ENCODE measurements at regions not wholly inside any gene's neighbourhood (a gene's known extent, or its start where the extent isn't known, plus 50 kb on each side); places are given as distances from the start of the nearest gene placed in this dataset.

DNA sequence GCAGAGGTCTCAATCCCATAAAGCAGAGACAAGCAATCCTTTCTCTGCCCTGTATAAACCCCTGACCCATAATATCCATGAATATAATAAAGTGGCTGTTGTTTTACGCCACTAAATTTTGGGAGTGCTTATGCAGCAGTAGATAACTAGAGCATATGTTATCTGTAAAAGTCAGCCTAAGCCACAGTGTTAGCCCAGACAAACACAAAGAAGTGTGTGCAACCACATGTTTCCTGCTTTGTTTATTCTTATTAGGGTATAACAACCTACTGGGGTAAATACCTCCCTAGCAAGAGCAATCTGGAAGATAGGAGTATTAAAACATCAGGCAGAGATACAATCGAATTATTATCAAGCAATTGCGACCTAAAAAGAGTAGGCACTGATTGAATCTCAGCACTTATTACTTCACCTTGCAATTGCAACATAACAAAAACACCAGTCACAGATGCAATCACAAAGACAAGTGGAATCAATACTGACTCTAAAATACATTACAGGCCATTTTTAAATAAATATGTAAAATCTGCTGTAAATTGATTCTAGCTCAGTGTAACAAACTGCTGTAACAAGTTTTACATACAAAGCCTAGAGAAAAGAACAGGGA lies 94.6 kb upstream of the UBE2E2 start:
- WGBS (ENCODE audit: insufficient coverage), result 100% methylated on average over 2 of the region's 3 CpGs
- H3K27me3 ChIP-seq (ENCODE audit: control insufficient read depth, insufficient read depth, low read length), result no peaks in the 10 kb centered on the region
- peak in 1 of 6 donors; percentile 38 for DNase-seq (ENCODE audit: low read depth in 4 of 6, low spot score in 6 of 6)

DNA sequence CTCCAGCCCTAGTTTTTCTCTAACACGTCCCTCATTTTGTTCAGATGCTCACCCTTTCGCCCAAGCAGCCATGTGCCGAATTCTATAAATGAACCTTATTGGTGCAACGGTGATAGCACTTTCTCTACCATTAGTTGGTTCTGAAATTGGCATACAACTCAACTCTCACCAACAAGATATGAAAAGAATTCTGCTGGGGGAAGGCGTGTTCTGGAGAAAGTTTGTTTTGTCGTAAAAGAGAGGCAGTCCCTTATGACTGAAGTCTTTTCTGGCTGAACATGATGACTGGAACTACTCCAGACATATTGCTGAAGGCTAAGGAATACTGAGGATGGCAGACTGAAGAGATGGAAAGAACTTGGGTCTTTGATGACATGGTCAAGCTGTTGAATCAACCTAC lies 91.8 kb upstream of the UBE2E2 start:
- Histone ChIP-seq H3K4me1 (ENCODE audit: control insufficient read depth, insufficient read depth, low read length) (peaks cover 3% of the 10 kb centered on the region), H3K36me3 (ENCODE audit: control insufficient read depth, insufficient read depth, low read length) (no peaks in the 10 kb centered on the region), H3K27ac (ENCODE audit: low read depth, low read length) (no peak overlapping the region), H3K27me3 (ENCODE audit: control insufficient read depth, insufficient read depth, low read length) (no peaks in the 10 kb centered on the region), H3K4me3 (ENCODE audit: low read depth, low read length) (no peak overlapping the region), H3K9me3 (ENCODE audit: control insufficient read depth, insufficient read depth, low read length) (no peaks in the 10 kb centered on the region)
- DNase-seq (ENCODE audit: low read depth in 4 of 6, low spot score in 6 of 6), result no peak
- 100% methylated on average over 1 of the region's 6 CpGs for WGBS (ENCODE audit: insufficient coverage)

More for the DNA sequence above, 94.6 kb upstream of the UBE2E2 start:
- Histone ChIP-seq H3K4me3 (ENCODE audit: low read depth, low read length) (no peak overlapping the region), H3K4me1 (ENCODE audit: control insufficient read depth, insufficient read depth, low read length) (peaks cover 3% of the 10 kb centered on the region), H3K36me3 (ENCODE audit: control insufficient read depth, insufficient read depth, low read length) (no peaks in the 10 kb centered on the region), H3K27ac (ENCODE audit: low read depth, low read length) (no peak overlapping the region), H3K9me3 (ENCODE audit: control insufficient read depth, insufficient read depth, low read length) (no peaks in the 10 kb centered on the region)

DNA sequence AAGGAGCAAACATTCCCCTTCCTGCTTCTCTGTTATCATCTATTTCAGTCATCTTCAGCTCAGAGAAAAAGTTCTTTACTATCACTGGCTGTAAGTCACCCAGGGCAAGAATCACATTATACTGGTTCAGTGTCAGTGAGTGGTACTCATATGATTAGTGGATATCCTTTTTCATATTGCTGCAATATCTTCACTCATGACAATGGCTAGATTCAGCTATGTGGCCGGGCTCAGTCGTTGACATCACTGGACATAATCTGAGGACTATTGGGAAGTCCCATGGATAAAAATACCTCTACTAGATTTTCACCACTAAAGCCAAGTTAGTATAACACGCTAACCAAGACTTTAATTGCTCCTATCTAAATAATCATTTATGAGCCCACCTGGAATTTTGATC lies 91.3 kb upstream of the UBE2E2 start:
- Histone ChIP-seq H3K27ac (ENCODE audit: low read depth, low read length) (no peak overlapping the region), H3K4me3 (ENCODE audit: low read depth, low read length) (no peak overlapping the region), H3K9me3 (ENCODE audit: control insufficient read depth, insufficient read depth, low read length) (no peaks in the 10 kb centered on the region), H3K4me1 (ENCODE audit: control insufficient read depth, insufficient read depth, low read length) (peaks cover 3% of the 10 kb centered on the region), H3K36me3 (ENCODE audit: control insufficient read depth, insufficient read depth, low read length) (no peaks in the 10 kb centered on the region), H3K27me3 (ENCODE audit: control insufficient read depth, insufficient read depth, low read length) (no peaks in the 10 kb centered on the region)
- no peak for DNase-seq (ENCODE audit: low read depth in 4 of 6, low spot score in 6 of 6)
- WGBS (ENCODE audit: insufficient coverage), result no CpG with 5 or more reads among the region's 3 CpGs

DNA sequence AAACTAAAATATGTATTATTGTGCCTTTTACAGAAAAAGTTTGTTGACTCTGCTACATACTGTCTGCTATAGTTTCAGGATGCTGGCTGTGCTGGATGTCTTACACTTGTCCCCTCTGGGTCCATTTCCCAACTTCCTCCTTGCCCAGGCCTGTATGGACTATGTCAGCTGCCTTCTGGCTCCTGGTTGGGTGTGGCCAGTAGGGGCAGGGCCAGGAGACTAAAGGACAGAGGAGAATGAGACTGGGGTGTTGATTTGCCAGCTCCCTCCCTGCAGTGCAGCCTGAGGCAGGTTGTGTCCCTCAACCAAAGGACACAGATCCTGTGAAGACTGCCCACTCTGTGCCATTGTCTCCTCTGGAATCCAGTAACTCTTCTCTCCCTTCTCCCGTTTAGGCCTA lies 90.6 kb upstream of the UBE2E2 start:
- Histone ChIP-seq H3K36me3 (ENCODE audit: control insufficient read depth, insufficient read depth, low read length) (no peaks in the 10 kb centered on the region), H3K27ac (ENCODE audit: low read depth, low read length) (no peak overlapping the region), H3K4me1 (ENCODE audit: control insufficient read depth, insufficient read depth, low read length) (peaks cover 3% of the 10 kb centered on the region), H3K27me3 (ENCODE audit: control insufficient read depth, insufficient read depth, low read length) (no peaks in the 10 kb centered on the region), H3K4me3 (ENCODE audit: low read depth, low read length) (no peak overlapping the region), H3K9me3 (ENCODE audit: control insufficient read depth, insufficient read depth, low read length) (no peaks in the 10 kb centered on the region)
- no peak for DNase-seq (ENCODE audit: low read depth in 4 of 6, low spot score in 6 of 6)
- 67% methylated on average over 1 of the region's 1 CpG for WGBS (ENCODE audit: insufficient coverage)

DNA sequence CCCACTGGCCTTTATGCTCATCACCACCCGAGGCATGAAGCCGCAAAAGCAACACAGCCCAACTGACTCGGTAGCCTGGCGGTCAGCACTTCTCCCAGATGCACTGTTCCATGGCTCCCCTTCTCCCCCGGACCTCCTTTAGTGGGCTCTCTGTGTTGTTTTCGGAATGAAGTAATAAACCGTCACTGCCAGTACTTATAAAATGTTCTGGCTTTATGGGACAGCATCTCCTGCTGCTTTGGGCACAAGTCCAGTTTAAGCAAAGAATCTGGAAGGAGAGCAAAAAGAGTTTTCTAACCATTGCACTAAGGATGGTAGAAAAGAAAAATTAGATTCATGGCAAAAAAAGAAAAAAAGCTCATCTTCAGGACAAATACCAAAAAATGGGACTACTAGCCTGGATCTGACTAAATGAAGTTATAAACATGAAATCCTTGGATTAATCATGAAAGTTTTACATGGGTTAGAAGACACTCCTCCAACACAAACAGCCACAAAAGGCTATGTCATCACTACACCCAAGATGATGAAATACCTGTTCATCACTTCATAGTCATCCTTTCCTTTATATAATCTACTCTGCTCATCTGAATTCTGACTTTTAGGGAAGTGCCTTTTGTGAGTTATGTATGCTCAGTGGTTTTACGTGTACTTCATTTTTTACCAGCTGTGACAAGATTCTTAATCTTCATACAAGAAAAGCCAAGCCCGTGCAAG lies 89.5 kb upstream of the UBE2E2 start:
- WGBS (ENCODE audit: insufficient coverage), result 75% methylated on average over 5 of the region's 9 CpGs

DNA sequence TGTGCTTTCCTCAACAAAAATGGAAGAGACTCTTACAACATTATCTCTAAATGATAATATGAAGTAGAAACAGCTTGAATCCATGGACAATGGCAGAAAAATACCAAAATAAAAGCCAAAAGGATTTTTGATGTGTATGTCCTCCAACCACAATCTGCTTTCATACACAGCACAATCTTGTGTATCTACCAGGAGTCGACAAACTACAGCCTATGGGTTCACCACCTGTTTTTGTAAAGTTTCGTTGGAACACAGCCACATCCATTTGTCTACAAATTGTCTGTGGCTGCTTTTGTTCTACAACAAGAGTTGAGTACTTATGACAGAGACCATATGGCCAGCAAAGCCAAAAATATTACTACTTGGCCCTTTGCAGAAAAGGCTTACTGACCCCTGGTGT lies 88.7 kb upstream of the UBE2E2 start:
- Histone ChIP-seq H3K9me3 (ENCODE audit: control insufficient read depth, insufficient read depth, low read length) (no peaks in the 10 kb centered on the region), H3K27ac (ENCODE audit: low read depth, low read length) (no peak overlapping the region), H3K27me3 (ENCODE audit: control insufficient read depth, insufficient read depth, low read length) (no peaks in the 10 kb centered on the region), H3K36me3 (ENCODE audit: control insufficient read depth, insufficient read depth, low read length) (no peaks in the 10 kb centered on the region), H3K4me1 (ENCODE audit: control insufficient read depth, insufficient read depth, low read length) (peaks cover 3% of the 10 kb centered on the region), H3K4me3 (ENCODE audit: low read depth, low read length) (no peak overlapping the region)
- WGBS (ENCODE audit: insufficient coverage), result 67% methylated on average over 1 of the region's 2 CpGs
- no peak for DNase-seq (ENCODE audit: low read depth in 4 of 6, low spot score in 6 of 6)

More for the DNA sequence above, 89.5 kb upstream of the UBE2E2 start:
- Histone ChIP-seq H3K27ac (ENCODE audit: low read depth, low read length) (no peak overlapping the region), H3K4me3 (ENCODE audit: low read depth, low read length) (no peak overlapping the region), H3K9me3 (ENCODE audit: control insufficient read depth, insufficient read depth, low read length) (no peaks in the 10 kb centered on the region), H3K4me1 (ENCODE audit: control insufficient read depth, insufficient read depth, low read length) (peaks cover 3% of the 10 kb centered on the region), H3K27me3 (ENCODE audit: control insufficient read depth, insufficient read depth, low read length) (no peaks in the 10 kb centered on the region), H3K36me3 (ENCODE audit: control insufficient read depth, insufficient read depth, low read length) (no peaks in the 10 kb centered on the region)
- DNase-seq (ENCODE audit: low read depth in 4 of 6, low spot score in 6 of 6), result peak in 1 of 6 donors; percentile 66

DNA sequence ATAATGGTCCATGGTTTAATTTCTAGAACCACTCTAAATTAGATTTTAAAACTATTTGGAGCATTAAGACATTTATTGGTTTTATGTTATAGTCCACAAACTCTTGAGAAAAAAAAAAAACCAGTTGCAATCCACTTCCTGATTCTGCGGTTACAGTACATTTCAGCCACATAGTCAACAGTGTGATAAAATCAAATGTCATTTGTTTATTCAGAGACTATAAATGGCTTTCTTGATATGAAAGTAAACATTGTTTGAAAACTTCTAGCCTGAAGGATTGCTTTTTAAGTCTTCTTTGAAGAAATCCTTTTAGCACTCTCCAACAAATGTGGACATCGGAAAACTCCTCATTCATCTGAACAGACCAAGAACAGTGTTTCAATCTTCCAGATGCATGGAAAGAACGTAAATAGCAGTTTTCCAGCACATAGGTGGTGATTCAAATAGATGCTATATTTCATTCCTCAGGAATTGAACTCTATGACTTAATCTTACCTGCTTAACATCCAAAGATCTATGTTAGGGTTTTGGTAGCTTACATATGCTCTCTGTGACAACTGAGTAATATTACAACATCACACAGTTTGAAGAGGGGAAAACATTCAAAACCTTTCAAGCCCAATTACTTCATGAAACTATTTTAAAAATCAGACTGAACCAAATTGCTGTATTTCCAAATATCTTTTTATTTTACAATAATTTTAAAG lies 87.8 kb upstream of the UBE2E2 start:
- Histone ChIP-seq H3K27me3 (ENCODE audit: control insufficient read depth, insufficient read depth, low read length) (no peaks in the 10 kb centered on the region), H3K4me3 (ENCODE audit: low read depth, low read length) (no peak overlapping the region), H3K27ac (ENCODE audit: low read depth, low read length) (no peak overlapping the region), H3K4me1 (ENCODE audit: control insufficient read depth, insufficient read depth, low read length) (peaks cover 3% of the 10 kb centered on the region), H3K36me3 (ENCODE audit: control insufficient read depth, insufficient read depth, low read length) (no peaks in the 10 kb centered on the region), H3K9me3 (ENCODE audit: control insufficient read depth, insufficient read depth, low read length) (no peaks in the 10 kb centered on the region)
- DNase-seq (ENCODE audit: low read depth in 4 of 6, low spot score in 6 of 6), result no peak
- WGBS (ENCODE audit: insufficient coverage), result no CpG with 5 or more reads among the region's 3 CpGs

DNA sequence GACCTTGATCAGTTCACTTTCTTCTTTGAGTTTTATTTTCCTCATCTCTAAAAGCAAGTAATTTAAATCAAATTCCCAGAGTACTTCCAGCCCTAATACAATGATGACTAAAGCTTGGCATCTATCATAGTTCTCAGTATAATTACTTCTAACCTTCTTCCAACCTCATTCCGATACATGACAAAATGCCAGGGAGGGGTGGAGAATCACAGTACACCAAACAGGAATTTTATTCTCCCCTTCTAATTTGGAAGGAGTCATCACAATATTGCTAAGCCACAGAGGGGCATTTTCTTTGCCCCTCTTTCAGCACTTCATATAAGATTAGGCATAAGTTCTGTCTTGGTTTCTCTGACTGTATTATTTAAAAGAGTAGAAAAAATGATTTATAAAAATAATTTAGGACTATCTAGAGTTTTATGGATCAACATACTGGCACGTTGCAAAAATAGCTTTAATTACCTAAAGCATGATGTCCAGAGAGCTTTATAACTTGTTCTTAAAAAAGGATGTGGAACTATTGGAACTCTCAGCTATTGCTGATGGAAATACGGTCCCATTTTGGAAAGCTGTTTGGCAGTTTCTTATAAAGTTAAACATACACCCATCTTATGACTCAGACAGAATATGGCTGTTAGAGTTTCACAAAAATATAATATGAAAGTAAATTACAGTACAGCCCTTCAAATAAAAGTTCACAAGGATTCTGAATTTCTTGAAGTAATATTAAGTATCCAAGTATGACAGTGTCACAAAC lies 86.9 kb upstream of the UBE2E2 start:
- no CpG with 5 or more reads among the region's 3 CpGs for WGBS (ENCODE audit: insufficient coverage)
- no peaks in the 10 kb centered on the region for H3K9me3 ChIP-seq (ENCODE audit: control insufficient read depth, insufficient read depth, low read length)
- H3K4me1 ChIP-seq (ENCODE audit: control insufficient read depth, insufficient read depth, low read length), result peaks cover 3% of the 10 kb centered on the region
- DNase-seq (ENCODE audit: low read depth in 4 of 6, low spot score in 6 of 6), result no peak
- H3K27me3 ChIP-seq (ENCODE audit: control insufficient read depth, insufficient read depth, low read length), result no peaks in the 10 kb centered on the region
- H3K36me3 ChIP-seq (ENCODE audit: control insufficient read depth, insufficient read depth, low read length), result no peaks in the 10 kb centered on the region
- no peak overlapping the region for H3K4me3 ChIP-seq (ENCODE audit: low read depth, low read length)
- no peak overlapping the region for H3K27ac ChIP-seq (ENCODE audit: low read depth, low read length)

DNA sequence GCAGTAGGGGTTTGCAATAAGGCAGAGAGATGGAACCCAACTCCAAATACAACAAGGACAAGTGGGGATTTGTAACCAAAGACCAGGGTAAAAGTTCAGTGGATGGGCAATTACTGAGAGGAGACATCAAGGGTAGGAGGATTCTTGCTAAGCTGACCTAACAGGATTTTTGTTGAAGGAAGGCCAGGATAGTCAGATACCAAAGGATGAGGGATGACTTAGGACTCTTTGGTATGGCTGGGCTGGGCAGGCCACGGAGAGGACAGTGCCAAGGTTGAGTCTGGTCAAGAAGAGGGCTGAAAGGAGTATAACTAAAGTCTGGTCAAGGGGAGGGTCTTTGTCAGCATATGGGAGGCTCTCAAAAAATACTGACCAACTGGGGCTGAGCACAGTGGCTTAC lies 85.3 kb upstream of the UBE2E2 start:
- 33% methylated on average over 1 of the region's 1 CpG for WGBS (ENCODE audit: insufficient coverage)
- H3K27me3 ChIP-seq (ENCODE audit: control insufficient read depth, insufficient read depth, low read length), result no peaks in the 10 kb centered on the region
- H3K27ac ChIP-seq (ENCODE audit: low read depth, low read length), result no peak overlapping the region
- DNase-seq (ENCODE audit: low read depth in 4 of 6, low spot score in 6 of 6), result no peak
- H3K9me3 ChIP-seq (ENCODE audit: control insufficient read depth, insufficient read depth, low read length), result no peaks in the 10 kb centered on the region
- H3K4me1 ChIP-seq (ENCODE audit: control insufficient read depth, insufficient read depth, low read length), result peaks cover 3% of the 10 kb centered on the region
- no peaks in the 10 kb centered on the region for H3K36me3 ChIP-seq (ENCODE audit: control insufficient read depth, insufficient read depth, low read length)
- H3K4me3 ChIP-seq (ENCODE audit: low read depth, low read length), result no peak overlapping the region
